Inferior parietal cortex (tissue), 1 donor: ENCODE measurements at regions not wholly inside any gene's neighbourhood (a gene's known extent, or its start where the extent isn't known, plus 50 kb on each side); places are given as distances from the start of the nearest gene placed in this dataset.
"Not testable (repeated sequence)": the region's sequence is repeated elsewhere in the genome, so short reads cannot be mapped to it uniquely, and the experiment has no call there.

ENCODE experiments used
- DNase-seq: peaks from one replicate; pipeline ENCODE4 v3.0.0-alpha.2; 2016; ENCODE audit errors: extremely low spot score

DNA sequence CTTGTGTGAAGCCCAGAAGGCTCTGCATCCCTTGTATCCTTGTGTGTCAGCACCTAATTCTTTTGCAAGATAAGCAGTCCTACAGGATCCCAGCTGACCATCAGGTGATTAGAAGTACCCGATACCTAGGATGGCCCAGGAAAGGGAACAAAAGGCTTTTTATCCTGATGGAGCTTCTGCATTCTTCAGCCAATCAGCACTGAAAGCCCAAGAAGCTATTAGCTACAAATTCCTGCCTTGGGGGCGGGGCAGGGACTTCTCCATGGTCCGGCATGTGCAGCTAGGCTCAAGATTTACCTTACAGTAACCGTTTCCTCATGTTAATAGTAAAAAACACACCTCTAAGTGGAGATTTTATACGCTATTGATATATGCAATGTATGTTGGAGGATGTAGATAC lies 264.6 kb upstream of the THUMPD2 start:
- DNase-seq = no peak

DNA sequence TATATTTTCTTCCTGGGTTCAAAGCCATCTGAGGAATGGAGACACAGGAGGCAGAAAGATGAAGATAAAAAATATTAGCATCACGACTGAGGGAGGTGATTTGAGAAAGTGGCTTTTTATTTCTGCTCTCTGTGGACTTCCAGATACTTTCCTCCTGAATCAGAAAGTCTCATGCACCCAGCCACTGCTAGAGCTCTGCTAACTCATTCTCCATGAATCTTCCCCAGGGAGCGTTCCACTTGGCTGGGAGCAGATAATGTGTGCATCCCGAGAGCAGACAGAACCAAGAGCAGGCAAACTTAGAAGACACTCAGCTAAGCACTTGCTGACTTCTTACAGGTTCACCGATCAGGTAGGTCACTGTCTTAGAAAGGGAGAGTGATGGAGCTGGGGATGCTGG lies 264.1 kb upstream of the THUMPD2 start:
- DNase-seq = no peak

DNA sequence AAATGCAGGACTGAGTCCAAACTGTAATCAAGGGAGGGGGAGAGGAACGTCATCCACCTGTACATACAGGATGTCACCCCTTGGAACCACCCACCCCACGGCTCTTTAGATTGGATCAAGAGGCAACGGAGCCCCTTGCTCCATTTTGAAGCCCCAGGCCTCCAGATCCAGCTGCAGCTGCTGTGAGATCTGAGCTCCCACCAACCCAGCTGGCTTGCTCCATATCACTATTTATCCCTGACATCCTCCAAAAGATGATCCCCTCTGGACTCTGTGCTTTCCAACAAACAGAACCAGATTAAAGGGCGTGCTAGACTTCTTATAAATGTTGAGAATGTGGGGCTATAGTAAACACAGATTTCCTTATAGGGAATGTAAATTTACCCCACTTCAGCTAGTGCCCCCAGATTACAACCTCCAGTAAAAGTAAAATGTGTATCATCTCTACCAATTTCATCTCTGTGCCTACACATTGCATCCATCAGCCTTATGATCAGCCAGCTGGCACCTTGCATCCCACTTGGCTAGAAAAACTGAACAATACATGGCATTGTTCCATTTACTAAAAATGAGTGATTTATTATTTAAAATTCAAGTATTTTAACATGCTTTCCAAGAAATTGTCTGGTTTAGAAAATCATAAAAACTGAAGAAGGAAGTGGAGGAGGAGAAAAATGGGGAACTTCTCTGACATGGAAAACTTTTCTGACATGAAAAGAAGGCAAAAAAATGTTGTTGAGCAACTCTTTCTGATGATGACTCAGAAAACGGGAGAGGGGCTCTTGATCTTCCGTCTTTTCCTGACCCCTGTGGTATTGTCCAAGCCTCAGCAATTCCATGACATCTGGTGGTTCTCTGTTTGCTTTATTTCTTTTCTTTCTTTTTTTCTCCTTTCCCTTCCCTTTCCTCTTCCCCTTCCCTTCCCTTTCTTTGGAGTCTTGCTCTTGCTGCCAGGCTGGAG lies 262.6 kb upstream of the THUMPD2 start:
- DNase-seq = no peak

DNA sequence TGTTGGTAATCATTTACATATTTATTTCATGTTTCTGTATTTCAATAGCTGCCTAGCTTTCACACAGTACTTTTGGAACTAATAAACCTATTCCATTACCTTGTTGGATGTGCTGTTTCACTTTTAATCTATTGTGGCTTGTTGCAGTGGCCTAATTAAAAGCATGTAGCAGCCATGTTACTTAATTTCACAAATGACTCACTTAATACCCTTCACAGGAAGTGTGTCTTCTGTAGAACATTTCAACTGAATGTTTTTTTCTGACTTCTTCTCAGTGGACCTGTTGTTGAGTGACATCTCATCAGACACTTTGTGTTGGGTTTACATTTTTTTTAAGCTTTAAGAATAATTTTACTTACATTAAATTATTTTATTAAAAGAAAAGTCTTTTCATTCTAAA lies 260.5 kb upstream of the THUMPD2 start:
- no peak for DNase-seq

DNA sequence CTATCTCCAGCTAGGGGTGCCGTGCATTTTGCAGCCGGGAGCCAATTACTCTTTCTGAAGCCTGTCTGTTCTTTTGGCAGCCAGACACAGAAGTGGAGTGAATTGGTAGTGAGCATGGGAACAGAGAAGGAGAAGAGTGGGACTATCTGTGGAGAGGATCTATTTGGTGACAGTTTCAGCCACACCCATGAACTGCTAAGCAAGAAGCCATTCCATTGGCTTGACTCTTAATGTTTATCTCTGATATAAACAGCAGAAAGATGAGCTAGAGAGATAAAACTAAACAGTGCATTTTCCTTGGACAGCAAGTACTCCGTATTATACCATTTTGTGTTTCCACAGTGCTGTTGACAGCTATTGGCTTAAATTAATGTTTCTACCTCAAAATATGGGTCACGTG lies 259.6 kb upstream of the THUMPD2 start:
- DNase-seq = no peak

DNA sequence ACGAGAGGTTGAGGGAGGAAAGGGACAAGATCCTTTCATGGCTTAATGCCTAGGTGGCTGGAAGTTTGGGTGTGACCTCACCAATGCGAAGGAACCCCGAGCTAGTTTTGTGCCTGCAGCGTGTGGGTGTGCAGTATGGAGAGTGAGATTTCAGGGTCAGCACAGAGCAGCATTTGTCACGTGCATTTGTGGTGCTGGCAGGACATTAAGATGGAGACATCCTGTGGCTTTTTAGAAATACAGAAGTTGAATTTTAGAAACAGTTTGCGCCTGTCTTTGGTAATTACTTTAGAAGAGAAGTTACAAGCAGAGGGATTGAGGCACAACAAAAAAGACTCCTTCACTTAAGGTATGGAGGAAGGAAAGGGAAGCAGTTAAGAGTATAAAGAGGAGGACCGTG lies 258.2 kb upstream of the THUMPD2 start:
- no peak for DNase-seq

DNA sequence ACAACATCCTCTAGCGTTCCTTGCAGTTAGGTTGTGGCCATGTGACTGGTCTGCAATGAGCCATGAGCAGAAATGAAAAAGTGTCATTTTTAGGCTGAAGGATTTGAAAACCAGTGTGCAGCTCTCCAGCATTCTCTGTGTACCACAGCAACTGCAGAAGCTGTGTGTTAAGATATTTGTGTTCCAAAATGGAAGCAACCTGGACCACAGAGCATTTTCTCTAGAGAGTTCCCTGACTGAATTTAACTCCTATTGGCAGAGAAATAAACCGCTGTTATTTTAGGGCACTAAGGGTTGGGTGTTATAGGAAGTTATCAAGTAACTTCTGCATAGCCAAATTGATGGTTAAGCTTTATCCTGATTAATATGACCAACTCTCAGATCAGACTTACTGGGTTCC lies 257.2 kb upstream of the THUMPD2 start:
- no peak for DNase-seq

DNA sequence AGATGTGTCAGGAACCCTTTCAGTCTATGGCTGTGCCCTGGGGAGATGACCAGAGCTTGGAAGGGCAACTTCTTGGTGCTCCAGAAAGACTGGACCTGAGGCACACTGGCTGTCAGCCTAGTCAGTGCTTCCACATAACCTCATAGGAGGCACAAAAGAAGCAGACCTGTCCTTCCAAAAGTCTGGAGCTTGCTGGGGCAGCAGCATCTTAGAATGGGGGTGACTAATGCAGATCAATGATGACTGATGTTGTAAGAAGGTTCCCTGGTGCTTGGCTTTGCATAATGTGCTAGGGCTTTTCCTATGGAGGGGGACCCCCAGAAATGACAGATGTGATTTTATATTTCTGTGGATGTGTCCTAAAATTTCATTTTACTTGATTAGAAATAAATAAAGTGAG lies 255.7 kb upstream of the THUMPD2 start:
- no peak for DNase-seq

DNA sequence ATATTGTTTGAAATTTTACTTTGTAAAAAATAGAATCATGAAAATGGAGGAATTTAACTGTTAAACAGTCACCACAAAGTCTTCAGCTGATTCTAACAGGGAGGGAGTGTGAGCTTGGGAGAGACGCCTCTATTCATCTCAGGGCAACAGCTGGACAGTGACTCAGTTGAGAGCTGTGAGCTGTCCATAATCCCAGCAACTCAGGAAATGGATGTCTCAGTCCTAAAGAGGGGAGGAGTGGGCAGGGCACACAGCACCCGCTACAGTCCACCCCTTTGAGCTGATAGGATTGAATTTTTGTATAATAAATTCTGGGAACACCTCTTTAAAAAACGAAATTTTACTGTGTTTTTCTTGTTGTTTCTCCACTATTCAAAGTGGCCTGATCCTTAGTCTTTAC lies 255.1 kb upstream of the THUMPD2 start:
- no peak for DNase-seq

DNA sequence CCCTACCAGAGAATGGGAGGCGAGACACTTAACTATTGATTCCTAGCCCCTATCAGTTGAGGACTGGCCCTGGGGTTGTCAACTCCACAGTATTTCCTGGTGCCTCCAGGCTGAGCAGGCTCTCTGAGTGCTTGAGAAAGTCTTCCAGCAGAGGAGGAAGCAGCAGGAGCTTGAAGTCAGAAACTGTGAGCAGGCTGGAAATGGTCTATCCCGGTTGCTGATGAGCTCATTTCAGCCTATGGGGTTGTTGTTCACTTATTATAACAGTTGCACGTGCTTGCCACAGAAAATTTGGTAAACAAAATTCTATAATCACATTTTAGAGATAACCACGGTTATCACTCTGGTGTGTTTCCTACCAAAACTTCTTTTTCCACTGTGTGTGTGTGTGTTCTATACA lies 254.7 kb upstream of the THUMPD2 start:
- DNase-seq = no peak

DNA sequence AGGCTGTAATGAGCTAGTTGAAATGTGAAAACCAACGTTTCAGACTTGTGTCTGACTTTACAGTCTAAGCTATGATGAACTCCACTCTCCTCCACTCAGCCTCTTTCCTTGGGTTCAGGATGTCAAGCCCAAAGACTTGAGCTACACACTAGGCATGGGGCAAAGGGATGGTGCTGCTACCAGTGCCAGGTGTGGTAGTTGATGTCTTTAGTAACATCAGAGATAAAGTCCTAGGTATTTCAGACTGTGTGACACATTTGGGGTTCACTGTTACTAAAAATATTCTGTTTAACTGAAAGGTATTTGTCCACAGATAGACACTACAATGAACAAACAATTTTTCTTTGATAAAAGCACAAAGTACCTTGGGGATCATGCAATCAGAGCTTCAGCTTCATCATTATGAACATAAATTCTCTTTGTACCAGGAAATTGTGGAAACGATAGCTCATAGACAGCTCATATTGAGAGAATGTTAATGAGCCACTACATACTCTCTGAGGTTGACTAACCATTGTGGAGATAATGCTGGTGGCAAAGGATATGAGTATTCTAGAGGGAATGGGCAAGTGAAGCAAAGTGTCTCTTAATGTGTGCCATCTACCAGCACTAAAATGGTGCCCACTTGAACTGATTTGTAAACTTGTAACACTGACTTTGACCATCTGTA lies 253.7 kb upstream of the THUMPD2 start:
- DNase-seq = no peak

DNA sequence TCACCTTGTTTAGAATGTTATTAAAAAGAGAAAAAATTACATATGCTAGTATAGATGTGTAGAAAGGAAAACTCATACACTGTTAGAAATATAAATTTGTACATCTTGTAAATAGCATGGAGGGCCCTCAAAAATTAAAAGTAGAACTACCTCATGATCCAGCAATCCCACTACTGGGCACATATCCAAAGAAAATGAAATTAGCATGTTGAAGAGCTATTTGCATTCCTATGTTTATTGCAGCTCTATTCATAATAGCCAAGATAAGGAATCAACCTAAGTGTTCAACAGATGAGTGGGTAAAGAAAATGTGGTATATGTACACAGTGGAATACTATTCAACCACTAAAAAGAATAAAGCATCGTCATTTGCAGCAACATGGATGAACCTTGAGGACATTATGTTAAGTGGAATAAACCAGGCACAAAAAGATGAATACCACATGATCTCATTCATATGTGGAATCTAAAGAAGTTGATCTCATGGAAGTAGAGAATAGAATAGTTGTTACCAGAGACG lies 251.5 kb upstream of the THUMPD2 start:
- DNase-seq = no peak

DNA sequence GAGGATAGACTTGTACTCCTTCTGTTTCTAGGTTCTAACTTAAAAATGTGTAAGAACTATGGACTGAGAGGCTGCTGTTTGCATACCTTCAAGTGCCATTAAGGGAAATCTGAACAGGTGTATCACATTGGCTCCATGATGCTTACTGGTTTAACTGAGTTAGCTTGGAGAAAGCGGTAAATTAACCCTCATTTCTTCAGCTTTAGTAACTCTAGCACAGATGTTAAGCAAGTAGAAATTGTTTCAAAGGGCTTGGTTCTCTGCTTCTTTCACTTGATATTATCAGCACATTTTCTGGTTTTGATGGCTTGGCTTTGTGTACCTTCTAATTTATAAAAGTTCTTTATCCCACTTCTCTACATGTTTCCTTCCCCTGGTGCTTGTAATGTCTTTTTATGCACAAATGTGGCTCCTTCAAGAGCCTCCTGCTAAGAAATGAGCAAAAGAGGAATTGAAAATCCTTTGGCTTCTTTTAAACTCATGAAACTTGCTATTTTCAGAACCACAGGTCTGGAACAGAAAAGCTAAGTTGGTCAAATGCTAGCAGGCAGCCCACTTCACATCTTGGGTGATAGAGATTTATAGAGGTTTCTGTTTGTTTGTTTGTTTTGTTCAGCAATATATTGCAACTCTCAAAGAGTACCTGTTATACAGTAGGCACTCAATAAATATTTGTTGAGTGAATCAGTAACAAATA lies 249.9 kb upstream of the THUMPD2 start:
- no peak for DNase-seq

DNA sequence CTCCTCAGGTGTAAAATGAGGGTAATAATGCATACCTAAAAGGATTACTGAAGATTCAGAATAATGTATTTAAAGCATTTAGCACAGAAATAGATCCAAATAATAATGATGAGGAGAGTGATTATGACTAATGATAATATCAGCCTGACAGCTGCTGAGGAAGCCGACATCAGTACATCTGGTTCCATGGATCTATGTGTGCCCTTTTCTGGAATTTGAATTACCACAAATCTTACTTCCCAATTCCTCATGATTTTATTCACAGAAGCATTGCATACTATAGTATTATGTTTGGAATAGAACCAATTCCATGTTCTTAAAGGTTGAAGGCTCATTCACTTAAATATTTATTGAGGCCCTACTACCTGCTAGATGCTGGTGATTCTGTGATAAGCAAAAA lies 248.9 kb upstream of the THUMPD2 start:
- no peak for DNase-seq

DNA sequence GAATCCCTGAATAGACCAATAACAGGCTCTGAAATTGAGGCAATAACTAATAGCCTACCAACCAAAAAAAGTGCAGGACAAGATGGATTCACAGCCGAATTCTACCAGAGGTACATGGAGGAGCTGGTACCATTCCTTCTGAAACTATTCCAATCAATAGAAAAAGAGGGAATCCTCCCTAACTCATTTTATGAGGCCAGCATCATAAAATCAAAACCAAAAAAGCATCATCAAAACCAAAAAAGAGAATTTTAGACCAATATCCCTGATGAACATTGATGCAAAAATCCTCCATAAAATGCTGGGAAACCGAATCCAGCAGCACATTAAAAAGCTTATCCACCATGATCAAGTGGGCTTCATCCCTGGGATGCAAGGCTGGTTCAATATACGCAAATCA lies 246.2 kb upstream of the THUMPD2 start:
- not testable (repeated sequence) for DNase-seq

DNA sequence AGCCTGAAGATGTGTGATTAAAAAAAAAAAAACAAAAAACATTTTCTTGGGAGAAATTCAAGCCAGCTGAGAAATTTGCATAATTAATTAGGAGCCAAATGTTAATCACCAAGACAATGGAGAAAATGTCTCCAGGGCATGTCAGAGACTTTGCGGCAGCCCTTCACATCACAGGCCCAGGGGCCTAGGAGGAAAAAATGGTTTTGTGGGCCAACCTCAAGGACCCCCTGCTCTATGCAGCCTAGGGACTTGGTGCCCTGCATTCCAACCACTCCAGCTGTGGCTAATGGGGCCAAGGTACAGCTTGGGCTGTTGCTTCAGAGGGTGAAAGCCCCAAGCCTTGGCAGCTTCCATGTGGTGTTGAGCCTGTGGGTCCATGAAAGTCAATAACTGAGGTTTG lies 241.9 kb upstream of the THUMPD2 start:
- no peak for DNase-seq

DNA sequence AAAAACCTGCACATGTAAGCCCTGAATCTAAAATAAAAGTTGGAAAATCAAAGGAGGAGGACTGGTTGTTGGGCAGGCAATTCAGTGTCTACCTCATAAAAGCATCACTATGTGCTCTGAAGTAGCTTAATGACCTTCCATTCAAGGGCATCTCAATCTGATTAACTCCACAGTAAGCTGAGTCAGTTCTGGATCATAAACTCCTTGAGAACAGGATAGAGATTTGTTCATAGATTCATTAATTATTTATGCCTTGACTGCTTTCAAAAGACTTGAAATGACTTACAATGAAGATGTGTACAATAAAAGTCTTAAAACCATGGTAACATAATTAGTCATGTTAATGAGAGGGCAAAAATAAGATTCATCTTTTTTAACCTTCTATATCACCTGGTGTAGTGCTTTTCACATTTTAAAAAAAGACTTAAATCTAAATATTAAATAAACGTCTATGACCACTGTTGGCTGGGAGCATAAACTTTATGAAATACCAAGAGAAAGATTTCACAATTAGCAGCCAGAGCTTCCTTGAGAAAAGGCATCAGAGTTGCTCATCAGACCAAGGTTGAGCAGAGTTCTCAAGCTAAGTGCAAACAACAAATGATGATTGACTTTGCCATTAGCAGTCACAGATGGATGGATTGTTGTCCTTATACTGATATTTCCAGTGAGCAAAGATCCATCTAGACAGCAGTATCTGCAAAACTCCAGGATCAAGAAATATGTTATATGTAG lies 237.3 kb upstream of the THUMPD2 start:
- no peak for DNase-seq

DNA sequence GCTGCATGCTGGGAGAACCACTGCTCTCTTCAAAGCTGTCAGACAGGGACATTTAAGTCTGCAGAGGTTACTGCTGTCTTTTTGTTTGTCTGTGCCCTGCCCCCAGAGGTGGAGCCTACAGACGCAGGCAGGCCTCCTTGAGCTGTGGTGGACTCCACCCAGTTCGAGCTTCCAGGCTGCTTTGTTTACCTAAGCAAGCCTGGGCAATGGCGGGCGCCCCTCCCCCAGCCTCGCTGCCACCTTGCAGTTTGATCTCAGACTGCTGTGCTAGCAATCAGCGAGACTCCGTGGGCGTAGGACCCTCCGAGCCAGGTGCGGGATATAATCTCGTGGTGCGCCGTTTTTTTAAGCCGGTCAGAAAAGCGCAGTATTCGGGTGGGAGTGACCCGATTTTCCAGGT lies 234.9 kb upstream of the THUMPD2 start:
- not testable (repeated sequence) for DNase-seq

DNA sequence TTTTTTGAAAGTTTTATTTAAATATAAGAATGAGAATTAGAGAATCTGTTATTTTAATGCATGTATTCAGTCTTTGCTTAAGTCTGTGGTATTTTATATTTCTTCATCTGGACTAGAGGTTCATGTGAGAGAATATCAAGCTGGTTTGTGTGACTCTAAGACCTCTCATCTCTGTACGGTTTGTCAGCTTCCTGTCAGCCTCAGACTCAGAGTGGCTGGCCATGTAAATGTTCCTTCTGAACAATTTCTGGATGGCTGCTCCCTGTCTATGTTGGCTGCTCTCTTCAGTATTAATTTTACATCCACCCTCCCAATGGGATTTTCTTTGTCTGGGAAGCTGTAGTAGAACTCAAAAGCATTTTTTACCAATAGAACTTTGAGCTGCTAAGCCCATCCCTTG lies 225.3 kb upstream of the THUMPD2 start:
- no peak for DNase-seq

DNA sequence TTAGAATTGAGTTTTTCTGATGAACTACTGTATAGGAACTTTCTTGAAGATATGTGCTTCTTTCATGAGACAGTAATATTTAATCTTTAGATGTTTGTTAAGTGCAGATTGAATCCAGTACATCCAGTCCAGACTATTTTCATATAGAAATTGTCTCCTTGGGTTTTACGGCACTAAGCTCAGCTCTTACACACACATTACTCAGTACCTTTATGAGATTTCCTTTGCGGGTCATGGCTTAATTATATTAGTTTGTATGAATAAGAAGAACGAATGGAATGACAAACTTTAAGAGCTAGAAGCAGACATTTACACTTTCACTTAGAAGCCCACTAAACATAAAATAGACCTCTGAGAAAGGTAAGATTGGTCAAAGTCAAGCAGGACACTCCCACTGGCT lies 223.3 kb upstream of the THUMPD2 start:
- DNase-seq = no peak

DNA sequence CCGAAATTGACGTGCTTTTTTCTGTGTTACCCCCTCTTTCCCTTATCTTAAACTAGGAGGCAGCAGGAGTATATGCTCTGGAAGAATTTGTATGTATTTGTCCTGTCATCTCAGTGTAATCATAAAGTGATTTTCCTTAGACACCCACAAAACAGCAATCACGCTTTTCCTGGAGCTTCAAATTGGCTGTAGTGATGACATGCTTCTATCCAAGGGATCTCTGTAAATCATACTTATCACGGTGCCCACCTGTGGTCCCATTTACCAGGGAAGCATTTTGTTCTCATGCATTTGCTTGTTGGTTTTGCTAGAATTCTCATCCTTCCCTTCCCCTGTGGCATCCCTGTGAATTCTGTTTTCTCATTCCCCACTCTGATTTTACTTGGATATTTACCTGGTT lies 220.8 kb upstream of the THUMPD2 start:
- DNase-seq = no peak

DNA sequence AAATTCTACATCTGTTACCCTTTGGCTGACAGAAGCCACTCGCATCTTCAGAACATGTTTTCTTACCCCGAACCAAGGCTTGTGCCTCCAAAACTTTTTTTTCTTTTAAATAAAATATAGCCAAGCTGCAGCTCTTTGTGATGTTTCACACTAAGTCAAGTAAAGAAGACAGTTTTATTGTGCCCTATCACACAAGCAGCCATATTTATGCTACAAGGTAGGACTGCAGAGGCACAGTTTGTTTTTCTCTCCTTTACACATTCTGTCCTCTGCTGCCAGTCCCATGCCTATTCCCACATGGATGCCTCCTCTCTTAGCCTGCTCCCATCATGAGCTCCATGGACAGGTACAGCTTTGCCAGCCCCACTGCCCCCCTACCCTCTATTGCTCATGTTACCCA lies 219.6 kb upstream of the THUMPD2 start:
- DNase-seq = no peak
